GM19372 (cell line): ENCODE measurements at regions not wholly inside any gene's neighbourhood (a gene's known extent, or its start where the extent isn't known, plus 50 kb on each side); places are given as distances from the start of the nearest gene placed in this dataset.
"Not testable (repeated sequence)": the region's sequence is repeated elsewhere in the genome, so short reads cannot be mapped to it uniquely, and the experiment has no call there.

Source experiments
- ATAC-seq: cut with Tn5 transposase; IDR thresholded peaks from one replicate; pipeline ENCODE4 v1.9.1; 2021; ENCODE audit warnings: mild to moderate bottlenecking, low read depth, moderate library complexity; ENCODE audit not compliant: unreplicated experiment

- ATAC-seq = no peak
Observed at GRCh38 chr14:105850853-105851581, 324.6 kb downstream of the TMEM121 start.

- no peak for ATAC-seq
Observed at GRCh38 chr14:105851716-105852377, 325.5 kb downstream of the TMEM121 start.

DNA sequence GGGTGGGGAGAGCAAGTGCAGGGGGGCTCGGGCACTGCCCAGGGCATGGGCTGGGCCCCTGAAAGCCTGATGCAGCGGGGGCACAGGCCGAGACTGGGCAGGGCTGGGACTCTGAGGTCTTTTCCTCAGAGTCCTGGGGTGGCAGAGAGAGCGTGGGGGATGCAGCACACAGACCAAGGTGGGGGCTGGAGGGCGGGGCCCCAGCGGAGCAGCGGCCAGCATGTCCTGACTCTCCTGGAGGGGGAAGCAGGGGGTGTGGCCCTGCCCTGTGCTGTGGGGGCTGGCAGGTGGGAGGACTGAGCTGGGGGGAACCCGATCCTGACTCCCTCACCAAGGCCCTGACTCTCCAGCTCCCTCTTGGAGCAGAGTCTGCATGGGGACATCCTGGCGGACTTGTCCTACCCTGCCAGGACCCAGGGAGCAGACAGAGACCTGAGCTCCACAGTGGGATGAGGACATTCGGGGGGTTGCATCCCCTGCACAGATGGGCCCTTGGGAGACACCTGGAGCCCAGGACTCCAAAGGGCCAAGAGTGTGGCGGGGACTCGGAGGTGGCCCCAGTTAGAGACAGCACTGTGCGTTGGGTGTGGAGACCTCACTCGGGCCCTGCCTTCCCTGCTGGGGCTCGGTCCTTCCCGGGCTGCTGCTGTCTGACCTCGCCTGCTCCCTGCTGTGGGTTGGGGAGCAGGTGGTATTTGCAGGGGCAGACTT lies 326.1 kb downstream of the TMEM121 start:
- no peak for ATAC-seq

DNA sequence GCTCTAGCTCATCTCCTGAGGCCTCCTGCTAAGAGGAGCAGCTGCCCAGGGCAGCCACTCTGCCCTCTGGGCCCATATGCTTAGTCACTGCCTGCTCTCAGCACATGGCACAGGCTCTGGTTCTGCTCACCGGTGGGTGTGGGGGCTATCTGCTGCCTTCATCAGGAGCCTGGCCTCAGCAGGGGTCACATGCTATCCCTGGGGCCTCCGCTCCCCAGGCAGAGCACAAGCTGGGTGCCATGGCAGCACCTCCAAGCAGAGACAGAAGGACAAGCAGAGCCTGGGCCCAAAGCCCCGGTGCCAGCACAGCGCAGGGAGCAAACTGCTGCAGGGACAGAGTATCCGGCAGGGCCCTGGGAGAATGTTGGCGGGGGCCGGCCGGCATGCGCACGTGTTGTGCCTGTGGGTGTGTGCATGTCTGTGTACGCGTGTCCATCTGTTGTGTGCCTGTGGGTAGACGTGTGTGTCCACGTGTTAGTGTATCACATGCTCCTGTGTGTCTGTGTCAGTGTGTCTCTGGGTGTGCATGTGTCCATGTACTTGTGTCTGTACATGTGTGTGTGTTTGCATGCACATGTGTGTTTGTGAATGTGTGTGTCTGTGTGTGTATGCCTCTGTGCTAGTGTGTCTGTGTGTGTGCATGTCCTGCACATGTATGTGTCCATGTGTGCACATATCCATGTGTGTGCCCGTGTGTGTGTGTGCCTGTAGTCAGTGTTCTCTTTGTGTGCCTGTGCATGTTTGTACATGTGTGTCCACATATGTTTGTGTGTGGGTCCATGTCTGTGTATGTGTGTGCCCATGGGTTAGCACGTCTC lies 326.9 kb downstream of the TMEM121 start:
- no peak for ATAC-seq

- no peak for ATAC-seq
Observed at GRCh38 chr14:105853907-105854599, 327.7 kb downstream of the TMEM121 start.

- no peak for ATAC-seq
Observed at GRCh38 chr14:105854600-105855245, 328.3 kb downstream of the TMEM121 start.

DNA sequence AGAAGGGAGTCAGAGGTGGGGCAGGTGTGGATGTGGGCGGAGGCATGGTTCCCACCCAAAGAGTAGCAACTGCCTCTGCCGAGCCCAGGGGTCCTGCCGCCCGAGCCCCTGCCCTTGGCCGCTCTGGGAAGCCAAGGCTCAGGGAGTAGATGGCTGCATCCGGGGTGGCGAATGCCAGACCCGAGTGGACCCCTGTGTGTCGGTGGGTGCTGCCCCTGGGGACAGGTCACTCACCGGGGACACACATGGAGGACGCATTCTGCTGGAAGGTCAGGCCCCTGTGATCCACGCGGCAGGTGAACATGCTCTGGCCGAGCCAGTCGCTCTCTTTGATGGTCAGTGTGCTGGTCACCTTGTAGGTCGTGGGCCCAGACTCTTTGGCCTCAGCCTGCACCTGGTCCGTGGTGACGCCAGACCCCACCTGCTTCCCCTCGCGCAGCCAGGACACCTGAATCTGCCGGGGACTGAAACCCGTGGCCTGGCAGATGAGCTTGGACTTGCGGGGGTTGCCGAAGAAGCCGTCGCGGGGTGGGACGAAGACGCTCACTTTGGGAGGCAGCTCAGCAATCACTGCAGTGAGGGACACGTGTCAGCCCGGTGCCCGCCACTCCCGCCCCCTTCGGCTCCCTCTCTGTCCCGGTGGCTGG lies 329.0 kb downstream of the TMEM121 start:
- no peak for ATAC-seq

- no peak for ATAC-seq
Observed at GRCh38 chr14:105855893-105856675, 329.7 kb downstream of the TMEM121 start.

GRCh38 chr14:105856676-105857219 lies 330.4 kb downstream of the TMEM121 start:
- no peak for ATAC-seq

DNA sequence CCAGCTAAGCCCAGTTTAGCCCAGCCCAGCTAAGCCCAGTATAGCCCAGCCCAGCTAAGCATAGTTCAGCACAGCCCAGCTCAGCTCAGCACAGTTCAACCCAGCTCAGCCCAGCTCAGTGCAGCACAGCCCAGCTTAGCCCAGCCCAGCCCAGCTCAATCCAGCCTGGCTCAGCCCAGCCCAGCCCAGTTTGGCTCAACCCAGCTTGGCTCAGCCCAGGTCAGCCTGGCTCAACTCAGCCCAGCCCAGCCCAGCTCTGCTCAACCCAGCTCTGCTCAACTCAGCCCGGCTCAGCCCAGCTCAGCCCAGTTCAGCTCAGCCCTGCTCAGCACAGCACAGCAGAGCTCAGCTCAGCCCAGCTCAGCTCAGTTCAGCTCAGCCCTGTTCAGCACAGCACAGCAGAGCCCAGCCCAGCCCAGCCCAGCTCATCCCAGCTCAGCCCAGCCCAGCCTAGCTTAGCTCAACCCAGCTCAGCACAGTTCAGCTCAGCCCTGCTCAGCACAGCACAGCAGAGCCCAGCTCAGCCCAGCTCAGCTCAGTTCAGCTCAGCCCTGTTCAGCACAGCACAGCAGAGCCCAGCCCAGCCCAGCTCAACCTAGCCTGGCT lies 330.9 kb downstream of the TMEM121 start:
- ATAC-seq = no peak

- ATAC-seq = no peak
Observed at GRCh38 chr14:105857826-105858675, 331.7 kb downstream of the TMEM121 start.

DNA sequence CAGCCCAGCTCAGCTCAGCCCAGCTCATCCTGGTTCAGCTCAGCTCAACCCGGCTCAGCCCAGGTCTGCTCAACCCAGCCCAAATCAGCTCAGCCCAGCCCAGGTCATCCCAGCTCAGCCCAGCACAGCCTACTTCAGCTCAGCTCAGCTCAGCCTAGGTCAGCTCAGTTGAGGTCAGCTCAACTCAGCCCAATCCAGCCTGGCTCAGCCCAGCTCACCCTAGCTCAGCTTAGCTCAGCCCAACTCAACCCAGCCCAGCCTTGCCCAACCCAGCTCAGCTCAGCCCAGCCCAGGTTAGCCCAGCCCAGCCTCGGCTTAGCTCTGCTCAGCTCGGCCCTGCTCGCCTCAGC lies 332.3 kb downstream of the TMEM121 start:
- ATAC-seq = no peak

DNA sequence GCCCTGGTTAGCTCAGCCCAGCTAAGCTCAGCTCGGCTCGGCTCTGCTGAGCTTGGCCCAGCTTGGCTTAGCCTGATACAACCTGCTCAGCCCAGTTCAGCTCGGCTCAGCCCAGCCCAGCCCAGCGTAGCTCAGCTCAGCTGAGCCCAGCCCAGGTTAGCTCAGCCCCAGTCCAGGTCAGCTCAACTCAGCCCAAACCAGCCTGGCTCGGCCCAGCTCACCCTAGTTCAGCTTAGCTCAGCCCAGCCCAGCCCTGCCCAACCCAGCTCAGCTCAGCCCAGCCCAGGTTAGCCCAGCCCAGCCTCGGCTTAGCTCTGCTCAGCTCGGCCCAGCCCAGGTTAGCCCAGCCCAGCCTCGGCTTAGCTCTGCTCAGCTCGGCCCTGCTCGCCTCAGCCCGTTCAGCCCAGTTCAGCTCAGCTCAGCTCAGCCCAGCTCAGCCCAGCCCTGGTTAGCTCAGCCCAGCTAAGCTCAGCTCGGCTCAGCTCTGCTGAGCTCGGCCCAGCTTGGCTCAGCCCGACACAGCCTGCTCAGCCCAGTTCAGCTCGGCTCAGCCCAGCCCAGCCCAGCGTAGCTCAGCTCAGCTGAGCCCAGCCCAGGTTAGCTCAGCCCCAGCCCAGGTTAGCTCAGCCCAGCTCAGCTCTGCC lies 332.8 kb downstream of the TMEM121 start:
- ATAC-seq = not testable (repeated sequence)

- ATAC-seq = no peak
Observed at GRCh38 chr14:105859717-105860614, 333.6 kb downstream of the TMEM121 start.
